SKM-1 (cell line): ENCODE measurements at regions not wholly inside any gene's neighbourhood (a gene's known extent, or its start where the extent isn't known, plus 50 kb on each side); places are given as distances from the start of the nearest gene placed in this dataset.
"Not testable (repeated sequence)": the region's sequence is repeated elsewhere in the genome, so short reads cannot be mapped to it uniquely, and the experiment has no call there.

Experiments
- DNase-seq: peaks from one replicate; lab custom pipeline; 2025; ENCODE audit not compliant: unreplicated experiment; lab: John Stamatoyannopoulos, UW

- no peak for DNase-seq
Observed at GRCh38 chr12:125956186-125956585, 891.0 kb downstream of the AACS start.

GRCh38 chr12:125966641-125967040, 901.4 kb downstream of the AACS start:
- no peak for DNase-seq

- DNase-seq = no peak
Observed at GRCh38 chr12:125968413-125968812, 903.2 kb downstream of the AACS start.

- DNase-seq = no peak
Observed at GRCh38 chr12:125971981-125972380, 906.7 kb downstream of the AACS start.

- DNase-seq = no peak
Observed at GRCh38 chr12:125978286-125978685, 913.1 kb downstream of the AACS start.

GRCh38 chr12:125981610-125982253, 916.5 kb downstream of the AACS start:
- DNase-seq = no peak

- DNase-seq = no peak
Observed at GRCh38 chr12:125983094-125983783, 918.0 kb downstream of the AACS start.

- DNase-seq = no peak
Observed at GRCh38 chr12:125983784-125984500, 918.7 kb downstream of the AACS start.

- DNase-seq = no peak
Observed at GRCh38 chr12:125988545-125988944, 923.3 kb downstream of the AACS start.

GRCh38 chr12:125989696-125990095, 924.5 kb downstream of the AACS start:
- no peak for DNase-seq

- DNase-seq = no peak
Observed at GRCh38 chr12:125996443-125996842, 931.2 kb downstream of the AACS start.

- DNase-seq = no peak
Observed at GRCh38 chr12:125999628-126000027, 934.4 kb downstream of the AACS start.

- no peak for DNase-seq
Observed at GRCh38 chr12:126019385-126019784, 954.1 kb downstream of the AACS start.

- no peak for DNase-seq
Observed at GRCh38 chr12:126021675-126022074, 956.4 kb downstream of the AACS start.

- DNase-seq = no peak
Observed at GRCh38 chr12:126027825-126028224, 962.6 kb downstream of the AACS start.

GRCh38 chr12:126030573-126030972, 965.3 kb downstream of the AACS start:
- no peak for DNase-seq

- DNase-seq = no peak
Observed at GRCh38 chr12:126033751-126034150, 968.5 kb downstream of the AACS start.

- no peak for DNase-seq
Observed at GRCh38 chr12:126036348-126036747, 971.1 kb downstream of the AACS start.

- no peak for DNase-seq
Observed at GRCh38 chr12:126038434-126038833, 973.2 kb downstream of the AACS start.

GRCh38 chr12:126040307-126040706, 975.1 kb downstream of the AACS start:
- no peak for DNase-seq

- no peak for DNase-seq
Observed at GRCh38 chr12:126042286-126042685, 977.1 kb downstream of the AACS start.

GRCh38 chr12:126049501-126049900, 984.3 kb downstream of the AACS start:
- not testable (repeated sequence) for DNase-seq
